ENCODE measurements at regions not wholly inside any gene's neighbourhood (a gene's known extent, or its start where the extent isn't known, plus 50 kb on each side); places are given as distances from the start of the nearest gene placed in this dataset.
"Not testable (repeated sequence)": the region's sequence is repeated elsewhere in the genome, so short reads cannot be mapped to it uniquely, and the experiment has no call there.

DNA sequence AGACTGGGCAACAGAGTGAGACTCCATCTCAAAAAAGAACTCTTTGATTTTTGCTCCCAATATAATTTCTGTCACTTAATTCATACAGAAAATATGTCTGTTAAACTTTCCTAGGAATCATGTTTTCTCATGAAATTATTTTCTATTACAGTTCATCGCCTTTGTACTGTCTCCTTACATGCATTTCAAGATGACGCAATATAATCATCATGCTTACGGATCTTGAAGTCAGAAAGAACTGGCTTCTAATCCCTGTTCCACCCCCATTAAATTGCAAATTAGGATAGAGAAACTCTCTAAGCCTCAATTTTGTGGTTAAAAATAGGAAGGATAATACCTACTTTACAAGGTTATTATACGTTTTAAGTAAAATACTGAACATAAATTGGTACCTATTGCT, 467.6 kb upstream of the SMIM21 start:
- no peak for DNase-seq

DNA sequence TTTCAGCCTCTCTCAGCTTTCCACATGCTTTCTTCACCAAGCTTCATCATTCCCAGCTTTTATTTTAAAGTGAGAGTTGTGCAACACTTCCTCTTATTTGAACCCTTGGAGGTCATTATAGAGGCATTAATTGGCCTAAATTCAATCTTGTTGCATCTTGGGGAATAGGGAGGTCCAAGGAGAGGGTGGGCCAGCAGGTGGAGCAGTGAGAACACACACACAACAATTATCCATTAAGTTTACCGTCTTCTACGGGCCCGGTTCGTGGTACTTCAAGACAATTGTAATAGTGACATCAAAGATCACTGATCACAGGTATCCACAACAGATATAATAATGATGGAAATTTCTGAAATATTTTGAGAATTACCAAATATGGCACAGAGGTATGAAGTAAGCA, 457.2 kb upstream of the SMIM21 start:
- DNase-seq = no peak

DNA sequence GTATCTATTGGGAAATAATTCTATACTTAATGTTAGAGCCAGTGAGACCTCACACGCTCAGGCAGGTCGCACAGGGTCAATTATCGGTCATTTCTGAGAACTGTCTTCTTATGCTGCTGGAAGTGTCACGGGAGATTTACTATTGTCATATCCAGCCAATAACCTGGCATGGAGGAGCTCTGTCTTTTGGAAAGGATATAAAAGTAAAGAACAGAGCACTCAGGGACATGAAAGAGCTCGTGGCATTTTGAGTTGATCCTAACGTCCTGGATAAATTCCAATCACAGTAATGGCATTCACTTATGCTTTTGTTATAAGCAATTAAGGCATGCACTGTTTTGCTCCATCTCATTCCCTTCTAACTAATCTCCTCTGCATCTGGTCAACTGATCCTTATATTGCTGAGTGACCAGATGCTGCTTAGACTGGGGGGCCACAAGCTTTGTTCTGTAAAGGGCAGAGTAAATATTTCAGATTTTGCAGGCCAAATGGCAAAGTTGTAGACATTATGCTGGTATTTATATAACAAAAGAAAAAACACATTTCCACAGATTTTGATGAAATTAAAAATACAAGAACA, 453.5 kb upstream of the SMIM21 start:
- DNase-seq = no peak

DNA sequence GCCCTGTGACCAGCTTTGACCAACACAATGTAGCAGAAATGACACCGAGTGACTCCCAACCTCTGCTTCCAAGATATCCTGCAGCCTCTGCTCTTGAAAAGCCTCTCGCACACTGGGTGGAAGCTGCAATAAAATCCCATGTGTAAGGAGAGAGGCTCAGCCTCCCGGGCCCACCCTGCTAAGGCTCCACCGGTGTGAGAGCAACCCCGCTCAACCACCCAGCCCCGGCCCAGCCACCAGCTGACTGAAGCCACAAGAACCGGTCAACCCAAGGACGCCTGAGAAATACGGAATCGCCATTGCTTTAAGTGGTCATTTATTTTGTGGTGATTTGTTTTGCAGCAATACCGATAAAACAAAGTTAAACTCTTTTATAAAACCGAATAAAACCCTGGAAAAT, 452.8 kb upstream of the SMIM21 start:
- DNase-seq = no peak

DNA sequence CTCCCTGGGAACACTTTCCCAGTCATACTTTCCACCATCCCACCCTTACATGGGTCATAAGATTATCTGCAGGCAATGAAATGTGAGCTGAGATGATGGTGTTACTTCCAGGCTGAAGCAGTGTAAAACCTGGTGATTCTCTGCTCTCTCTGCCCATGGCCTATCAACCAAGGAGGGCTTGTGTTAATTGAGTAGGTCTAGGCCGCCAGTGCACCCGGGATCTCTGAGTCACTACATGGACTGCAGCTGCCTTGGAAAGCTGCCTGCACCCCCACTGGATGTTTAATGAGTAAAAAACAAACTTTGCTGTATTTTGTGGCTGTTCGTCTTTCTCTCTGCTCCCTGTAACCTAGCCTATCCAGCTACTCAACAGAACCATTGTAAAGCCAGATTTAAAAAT, 451.7 kb upstream of the SMIM21 start:
- no peak for DNase-seq

DNA sequence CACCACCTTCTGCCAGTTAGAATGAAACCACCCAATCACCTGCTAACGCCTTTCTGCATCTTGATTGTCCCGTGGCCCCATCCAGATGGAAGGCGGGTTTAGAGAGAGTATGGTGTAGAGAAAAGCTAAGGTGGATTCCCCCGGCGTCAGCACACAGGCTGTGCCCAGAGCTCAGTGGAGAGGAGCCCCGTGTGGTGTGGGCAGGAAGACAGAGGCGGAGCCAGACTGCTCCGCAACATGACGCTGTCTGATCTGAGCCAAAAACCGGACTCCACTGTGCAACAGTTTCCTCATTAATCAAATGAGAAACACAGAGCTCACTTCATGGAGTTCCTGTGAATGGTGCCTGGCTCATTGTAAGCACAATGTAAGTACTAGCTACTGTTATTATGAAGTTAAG, 448.1 kb upstream of the SMIM21 start:
- no peak for DNase-seq

DNA sequence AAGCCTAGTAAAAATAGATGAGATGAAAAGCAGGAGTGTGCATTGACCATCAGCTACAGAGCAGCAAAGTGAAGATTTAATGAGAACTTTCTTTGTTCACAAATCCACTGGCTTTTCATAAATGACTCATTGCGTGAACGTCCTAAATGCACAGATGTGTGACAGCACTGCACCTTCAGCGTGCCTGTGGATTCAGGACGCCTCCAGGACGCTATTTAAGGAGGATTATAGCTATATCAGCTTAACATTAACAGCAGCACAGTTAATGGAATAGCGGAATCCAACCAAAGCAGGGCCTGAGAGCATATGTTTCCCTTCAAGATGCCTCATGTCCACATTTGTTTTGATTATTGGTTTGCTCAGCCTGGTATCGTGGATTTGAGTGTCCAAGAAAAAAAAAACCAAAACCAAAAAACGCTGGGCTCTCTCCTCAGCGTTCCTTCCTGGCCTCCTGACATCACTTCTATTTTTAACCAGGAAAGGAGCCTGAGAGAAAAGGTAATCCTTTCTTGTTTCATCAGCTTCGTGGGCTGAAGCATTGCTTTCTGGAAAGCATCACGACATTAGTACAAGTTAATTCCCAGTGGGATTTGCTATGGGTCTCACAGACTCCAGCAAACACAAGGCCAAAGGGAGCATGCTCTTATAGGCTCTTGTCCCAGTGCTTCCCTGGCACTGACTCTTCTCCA, 447.0 kb upstream of the SMIM21 start:
- no peak for DNase-seq

DNA sequence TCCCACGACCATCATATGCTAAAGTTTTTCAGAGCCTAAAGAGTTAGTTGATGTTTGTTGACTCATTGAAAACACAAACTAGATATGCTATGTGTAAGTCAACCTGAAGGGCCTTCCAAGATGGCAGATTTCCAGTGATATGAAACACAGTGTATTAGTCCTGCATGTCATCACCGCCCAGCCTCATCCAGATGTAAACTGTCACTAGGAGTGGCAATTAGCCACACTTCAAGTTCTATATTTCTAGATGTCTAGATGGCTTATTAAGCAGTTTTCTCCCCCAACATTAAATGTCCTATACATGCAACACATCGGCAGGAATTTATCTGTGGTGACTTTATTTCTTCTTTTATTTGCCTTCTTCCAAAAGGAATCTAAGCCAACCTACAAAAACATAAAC, 444.1 kb upstream of the SMIM21 start:
- no peak for DNase-seq

DNA sequence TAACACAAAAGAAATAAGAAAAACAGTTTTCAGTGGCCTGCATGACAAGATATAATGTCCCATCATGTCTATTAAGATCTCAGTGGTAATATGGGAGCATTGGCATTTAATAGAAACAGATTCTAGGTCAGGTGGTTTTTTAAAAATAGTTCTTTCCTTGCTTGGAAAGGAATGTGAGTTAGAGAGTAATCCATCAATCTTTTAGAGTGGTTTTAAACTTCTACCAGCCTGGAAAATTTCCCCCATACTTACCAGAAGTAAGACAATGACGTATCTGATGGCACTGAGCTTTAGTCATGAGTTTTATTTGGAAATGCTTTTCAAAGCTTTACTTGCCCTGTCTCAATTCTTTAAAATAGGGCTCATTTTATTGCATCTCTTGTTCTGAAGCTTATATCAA, 441.7 kb upstream of the SMIM21 start:
- no peak for DNase-seq

DNA sequence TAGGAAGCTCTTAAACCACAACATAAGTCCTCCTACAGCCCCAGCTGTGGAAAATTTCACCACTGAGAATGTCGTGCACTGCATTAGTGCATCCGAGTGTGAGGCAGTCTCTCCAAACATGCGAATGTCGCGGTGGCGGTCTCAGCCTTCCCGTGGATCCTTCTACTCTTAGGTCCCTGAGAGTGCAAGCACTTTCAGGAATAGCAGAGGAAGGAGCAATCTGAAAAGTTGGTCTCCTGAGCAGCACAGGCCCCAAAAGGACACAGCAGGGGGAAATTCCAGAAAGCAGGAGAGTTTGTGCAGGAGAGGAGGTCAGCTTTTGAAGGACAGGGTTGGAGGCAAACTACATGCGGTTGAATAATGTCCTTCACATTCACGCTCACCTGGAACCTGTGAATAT, 440.5 kb upstream of the SMIM21 start:
- DNase-seq = no peak

DNA sequence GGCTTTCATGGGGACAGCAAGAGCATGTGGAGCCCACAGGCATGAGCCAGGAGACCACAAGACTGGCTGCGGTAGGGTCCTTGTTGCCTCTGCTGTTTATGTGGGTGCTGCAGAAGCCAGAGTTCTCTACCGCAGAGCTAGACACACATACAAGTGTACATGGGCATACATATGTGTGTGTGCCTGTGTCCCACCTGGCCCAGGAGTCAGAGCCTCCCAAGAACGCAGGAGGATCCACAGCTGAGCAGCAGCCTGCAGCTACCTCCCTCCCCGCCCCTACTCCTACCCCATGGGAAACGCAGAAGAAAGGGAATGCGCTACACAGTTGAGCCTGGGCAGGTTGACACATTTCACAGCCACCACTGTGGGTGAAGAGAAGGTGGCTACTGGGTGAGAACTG, 438.1 kb upstream of the SMIM21 start:
- DNase-seq = no peak

DNA sequence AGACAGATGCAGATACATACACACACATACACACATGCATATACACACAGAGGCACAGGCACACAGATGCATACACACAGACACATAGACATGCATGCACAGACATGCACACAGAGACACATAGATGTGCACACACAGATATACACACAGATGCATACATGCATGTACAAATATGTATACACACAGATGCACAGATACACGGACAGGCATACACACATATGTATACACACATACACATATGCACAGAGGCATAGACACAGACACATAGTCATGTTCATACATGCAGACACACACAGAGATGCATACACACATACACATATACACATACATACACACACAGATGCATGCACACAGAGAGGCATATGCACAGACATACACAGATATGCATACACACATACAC, 437.3 kb upstream of the SMIM21 start:
- DNase-seq = no peak

DNA sequence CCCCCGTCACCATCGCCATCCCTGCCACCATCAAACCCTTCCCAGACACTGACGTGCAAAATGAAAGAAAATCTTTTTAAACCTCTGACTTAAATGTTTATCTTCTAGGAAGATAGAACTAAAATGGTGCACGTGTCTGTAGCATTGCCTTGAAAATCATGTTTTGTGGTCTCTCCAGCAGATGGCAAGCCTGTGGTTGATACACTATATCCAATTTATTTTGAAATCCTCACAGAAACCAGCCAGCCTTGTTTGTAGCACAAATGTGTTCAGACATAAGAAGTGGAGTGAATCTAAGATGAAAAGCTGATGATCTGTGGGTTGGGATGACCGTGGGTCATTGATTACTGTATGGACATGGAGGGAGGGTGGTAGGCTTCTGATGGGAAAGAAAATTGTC, 436.2 kb upstream of the SMIM21 start:
- DNase-seq = no peak

DNA sequence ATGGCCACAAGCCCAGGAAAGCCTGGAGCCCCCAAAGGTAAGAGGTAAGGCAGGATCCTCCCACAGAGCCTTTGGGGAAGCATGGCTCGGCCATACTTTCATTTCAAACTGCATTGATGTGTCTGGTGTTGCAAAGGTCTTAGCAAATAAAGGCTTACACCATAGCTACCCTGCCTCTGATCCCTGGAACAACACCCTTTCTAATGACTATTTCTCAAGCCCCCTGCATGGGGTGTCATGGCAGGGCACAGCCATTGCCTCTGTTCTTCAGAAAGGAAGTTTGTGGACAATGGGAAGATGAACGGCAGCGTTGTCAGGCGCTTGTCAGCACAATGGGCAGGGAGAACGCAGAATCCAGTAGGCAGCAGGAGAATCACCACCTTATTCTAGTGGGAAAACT, 435.0 kb upstream of the SMIM21 start:
- DNase-seq = no peak

DNA sequence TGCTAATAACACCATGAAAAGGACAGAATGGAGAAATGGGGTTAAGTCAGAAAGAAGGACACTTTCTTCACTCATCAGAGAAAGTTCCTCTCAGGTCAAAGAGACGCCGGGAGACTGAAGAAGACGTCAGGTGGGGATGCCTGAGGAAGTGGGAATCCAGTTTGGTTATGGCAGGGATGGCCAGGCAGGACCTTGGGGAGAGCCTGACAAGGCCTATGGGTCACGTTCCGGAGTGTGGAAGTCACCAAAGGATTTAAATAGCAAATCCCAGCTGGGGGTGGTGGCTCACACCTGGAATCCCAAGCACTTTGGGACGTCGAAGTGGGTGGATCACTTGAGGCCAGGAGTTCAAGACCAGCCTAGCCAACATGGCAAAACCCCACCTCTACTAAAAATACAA, 432.7 kb upstream of the SMIM21 start:
- DNase-seq = no peak

DNA sequence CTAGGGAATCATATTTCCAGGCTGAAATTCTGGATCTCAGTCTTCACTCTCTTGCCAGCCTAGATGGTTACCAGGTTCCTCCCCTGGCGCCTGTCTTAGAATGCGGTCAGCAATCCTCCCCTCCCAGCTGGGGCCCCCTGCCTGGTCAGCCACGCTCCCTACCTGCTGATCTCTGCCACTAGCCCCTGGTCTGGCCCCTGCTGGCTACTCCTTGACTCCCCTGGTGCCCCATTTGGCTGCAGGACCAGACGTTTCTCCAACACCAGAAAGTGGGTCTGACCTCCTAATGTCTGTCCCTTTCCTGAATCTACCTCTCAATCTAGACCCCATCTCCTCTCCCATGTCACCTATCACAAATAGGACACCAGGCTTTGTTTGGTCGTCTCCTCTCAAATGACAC, 432.0 kb upstream of the SMIM21 start:
- DNase-seq = no peak

DNA sequence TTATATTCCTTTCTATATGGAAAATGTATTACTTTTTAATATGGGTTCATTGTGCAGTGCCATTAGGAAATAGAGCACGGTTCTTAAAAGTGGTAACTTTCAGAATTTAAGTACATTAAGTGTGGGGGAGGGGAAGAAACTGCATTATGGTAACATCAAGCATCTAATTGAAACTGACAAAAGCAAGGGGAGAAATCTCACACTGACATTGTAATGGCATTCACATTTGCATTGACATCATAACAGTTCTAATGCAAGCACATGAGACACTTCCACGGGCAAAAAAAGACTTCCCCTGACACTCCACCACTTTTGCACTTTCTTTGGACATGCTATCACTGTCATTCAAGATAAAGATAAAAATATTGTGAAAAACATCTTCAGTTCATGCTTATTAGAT, 431.3 kb upstream of the SMIM21 start:
- DNase-seq = no peak

DNA sequence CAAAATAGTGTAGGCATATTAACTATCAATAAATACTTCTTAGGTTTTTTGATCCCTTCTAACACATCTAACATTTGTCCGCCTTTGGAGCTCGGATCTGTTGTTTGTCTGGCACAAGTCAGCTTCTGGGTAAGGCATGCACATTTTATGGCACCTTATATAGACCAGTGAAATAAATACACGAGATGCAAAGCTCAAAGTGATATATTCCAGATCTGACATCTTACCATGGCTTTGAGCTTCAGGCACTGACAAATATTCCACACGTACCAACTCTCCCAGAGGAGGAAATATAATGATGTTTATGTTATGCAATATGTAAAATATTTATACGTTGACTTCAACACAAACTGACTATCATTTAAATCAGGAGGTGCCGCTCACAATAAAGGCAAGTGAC, 430.1 kb upstream of the SMIM21 start:
- no peak for DNase-seq

DNA sequence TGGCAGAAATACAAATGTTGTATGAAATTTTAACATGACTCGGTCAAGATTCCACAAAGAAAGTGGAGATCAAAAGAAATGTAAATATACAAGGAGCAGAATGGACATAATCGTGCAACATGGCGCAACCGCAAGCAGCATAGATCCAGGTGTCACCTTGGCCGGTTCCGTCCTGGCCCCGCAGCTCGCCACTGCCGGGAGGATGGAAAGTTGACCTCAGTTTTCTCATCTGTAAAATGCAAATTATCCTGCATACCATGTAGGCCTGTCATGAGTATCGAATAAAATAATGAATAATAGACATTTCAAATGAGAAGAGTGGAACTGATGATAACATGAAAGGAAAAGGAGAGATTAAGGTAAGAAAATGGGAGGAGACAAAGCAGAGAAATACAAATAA, 427.3 kb upstream of the SMIM21 start:
- no peak for DNase-seq

DNA sequence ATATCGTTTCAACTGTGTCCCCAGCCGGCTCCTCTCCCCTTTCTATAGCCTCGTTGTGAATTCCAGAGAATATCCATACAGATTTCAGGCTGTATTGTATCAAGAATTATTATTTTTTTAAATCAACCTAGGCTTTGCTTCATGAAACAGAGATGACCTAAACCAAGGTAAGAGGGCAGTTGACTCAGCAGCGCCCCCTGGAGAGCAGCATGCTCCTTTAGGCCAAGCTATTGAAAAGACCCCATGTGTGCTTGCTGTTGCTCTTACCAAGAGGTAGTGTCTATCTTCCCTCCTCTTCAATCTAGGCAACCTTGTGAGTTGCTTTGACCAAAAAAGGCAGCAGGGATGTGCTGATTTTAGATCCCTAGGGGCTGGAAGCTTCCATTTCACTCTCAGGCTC, 426.7 kb upstream of the SMIM21 start:
- DNase-seq = no peak

DNA sequence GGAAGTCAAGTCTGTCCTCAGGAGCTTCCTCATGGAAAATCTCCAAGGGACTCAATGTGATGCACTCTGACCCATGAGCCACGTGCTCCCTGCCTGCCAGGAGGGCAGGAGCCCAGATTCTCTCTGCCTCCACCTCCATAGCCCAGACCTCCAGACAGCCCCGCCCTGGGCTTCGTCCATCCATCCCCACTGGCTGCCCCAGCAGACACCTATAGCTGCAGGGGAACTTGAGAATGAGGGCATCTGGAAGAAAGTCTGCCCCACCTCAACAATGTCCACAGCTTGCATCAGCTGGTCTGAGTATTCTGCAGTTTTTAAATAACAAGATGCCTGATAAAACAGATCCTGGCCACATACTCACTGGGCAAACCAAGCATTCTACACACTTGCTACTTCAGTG, 418.8 kb upstream of the SMIM21 start:
- DNase-seq = no peak

DNA sequence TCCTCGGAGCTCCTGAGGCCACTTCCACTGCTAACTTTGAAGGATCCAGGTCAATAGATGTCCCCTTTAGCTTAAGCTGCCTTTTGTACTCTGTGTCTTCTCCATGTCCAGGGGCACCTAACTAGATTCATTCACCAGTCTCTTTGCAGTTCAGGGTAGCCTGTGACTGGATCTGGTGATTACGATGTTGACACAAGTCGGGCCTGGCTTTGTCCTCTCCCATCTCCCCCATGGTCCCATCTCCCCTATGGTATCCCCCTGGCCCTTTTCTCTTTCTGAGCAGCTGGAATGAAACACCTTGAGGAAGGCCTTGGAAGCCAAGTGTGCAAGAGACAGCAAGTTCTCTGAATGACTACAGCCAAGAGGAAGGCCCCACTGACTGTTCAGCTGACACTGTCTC, 417.9 kb upstream of the SMIM21 start:
- no peak for DNase-seq

DNA sequence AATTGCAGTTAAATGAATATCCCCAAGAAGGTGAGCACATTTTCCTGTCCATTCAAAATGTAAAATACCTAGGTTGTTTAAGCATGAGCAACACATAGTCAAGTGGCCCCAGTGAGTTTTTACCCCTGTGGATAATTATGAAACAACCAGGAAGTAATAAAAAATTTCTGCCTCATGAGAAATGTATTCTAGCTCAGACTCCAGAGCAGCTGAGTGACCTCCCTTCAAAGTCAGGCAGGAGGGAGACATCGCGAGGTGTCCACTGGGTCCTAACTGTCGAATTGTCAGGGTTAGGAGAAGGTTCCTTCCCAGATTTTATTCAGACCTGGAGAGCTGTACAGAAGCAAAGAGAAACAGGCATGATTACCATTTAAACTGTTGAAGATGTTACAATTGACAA, 416.6 kb upstream of the SMIM21 start:
- DNase-seq = no peak

DNA sequence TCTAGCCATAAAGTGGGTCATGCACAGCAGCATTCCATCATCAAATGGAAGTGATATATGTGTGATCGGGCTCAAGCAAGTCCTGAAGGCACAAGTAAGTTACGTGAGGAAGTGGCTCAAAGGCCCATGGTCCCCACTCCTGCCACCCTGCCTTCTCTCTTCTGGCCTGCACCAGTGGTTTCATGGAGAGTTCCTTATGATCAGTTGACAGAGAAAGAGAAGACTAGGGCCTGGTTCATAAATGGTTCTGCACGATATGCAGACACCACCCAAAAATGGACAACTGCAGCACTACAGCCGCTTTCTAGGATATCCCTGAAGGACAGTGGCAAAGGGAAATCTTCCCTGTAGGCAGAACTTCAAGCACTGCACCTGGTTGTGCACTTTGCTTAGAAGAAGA, 412.6 kb upstream of the SMIM21 start:
- no peak for DNase-seq

DNA sequence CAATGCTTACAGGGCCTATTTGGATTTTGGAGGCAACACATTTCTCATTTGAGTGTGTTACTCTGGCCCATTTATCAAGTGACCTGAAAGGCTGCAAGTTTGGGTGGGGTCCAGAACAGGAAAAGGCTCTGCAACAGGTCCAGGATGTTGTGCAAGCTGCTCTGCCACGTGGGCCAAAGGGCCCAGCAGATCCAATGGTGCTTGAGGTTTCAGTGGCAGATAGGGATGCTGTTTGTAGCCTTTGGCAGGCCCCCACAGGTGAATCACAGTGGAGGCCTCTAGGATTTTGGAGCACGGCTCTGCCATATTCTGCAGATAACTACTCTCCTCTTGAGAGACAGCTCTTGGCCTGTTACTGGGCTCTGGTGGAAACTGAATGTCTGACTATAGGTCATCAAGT, 412.2 kb upstream of the SMIM21 start:
- not testable (repeated sequence) for DNase-seq

All from inflammatory macrophage (primary cell).